HG02970 (cell line): ENCODE measurements at regions not wholly inside any gene's neighbourhood (a gene's known extent, or its start where the extent isn't known, plus 50 kb on each side); places are given as distances from the start of the nearest gene placed in this dataset.

Experiments
- ATAC-seq: cut with Tn5 transposase; IDR thresholded peaks from one replicate; pipeline ENCODE4 v1.9.1; 2021; ENCODE audit warnings: mild to moderate bottlenecking, moderate library complexity, moderate number of reproducible peaks; ENCODE audit not compliant: unreplicated experiment, low FRiP score

DNA sequence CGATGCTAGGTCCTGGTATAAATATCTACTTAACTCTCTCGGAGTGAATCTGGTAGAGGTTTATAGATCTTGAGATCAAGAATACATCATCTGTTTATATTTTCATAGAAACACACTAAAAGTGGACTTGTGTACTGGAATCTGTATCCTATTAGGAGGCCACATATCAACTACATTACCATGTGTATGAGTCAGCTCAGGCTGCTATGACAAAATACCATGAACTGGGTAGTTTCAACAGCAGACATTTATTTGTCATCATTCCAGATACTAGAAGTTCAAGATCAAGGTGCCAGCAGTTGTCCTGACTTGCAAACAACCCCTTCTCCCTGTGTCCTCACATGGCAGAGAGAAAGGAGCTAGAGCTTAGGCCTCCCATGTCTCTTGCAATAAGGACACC lies 113.9 kb upstream of the PFKP start:
- no peak for ATAC-seq

DNA sequence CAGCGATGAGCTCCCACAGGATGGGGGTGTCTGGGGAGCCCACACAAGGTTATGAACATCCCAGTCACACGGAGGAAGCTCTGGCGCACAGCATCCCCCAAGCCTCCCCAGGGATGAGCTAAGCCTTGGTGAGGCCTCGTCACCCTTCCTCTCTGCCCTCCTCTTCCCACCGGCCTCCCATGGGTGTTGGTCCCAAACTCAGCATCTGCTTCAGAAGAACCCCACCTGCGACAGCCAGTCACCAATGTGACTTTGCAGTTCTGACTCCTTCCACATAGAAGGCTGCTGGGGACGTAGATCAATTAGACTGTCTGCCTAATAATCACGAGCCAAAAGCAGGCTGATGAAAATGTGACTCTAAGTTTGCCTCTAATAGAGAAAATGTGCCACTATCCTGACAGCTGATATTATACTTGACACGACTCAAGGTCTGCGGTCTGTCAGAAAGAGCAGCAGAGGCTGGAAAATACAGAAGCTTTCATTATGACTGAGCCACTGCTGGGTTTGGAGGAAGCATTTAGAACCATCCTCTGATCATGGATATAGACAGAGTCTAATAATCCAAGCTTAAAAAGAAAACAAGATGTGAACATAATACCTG lies 116.0 kb upstream of the PFKP start:
- ATAC-seq: no peak

DNA sequence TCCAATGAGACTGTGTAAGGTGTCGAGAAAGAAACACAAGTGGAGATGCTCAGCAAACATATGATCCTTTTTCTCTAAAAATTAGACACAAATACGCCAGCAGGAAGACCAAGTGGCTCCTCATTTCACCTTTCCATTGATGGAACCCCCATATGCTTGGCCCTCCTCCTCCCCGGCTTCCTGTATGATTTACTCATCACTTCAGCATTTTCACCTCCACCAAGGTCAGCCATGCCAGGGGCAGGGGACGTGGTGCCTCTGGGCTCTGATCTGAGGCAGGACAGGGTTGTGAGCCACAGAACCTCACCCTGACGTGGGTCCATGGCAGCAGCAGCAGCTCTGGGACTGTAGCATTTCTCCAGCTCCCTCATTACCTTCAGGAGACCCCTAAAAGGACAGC lies 116.8 kb upstream of the PFKP start:
- ATAC-seq: no peak

DNA sequence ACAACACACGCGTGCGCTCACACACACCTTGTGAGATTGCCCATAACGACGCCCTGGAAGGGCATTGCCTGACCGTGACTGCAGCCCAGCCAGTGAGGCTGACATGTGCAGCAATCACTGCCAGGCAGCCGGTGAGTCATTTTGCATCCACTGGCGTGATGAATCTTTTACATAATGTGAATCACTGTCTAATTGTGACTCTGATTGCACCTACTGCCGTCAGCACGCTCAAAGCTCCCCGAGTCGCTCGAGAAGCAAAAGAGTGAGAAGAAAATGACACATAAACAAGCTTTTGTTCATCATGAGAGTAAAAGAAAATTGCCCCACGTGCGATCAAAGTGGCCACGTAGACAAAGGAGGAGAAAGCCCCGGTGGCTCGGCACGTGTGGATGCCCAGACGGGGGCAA lies 117.4 kb upstream of the PFKP start:
- ATAC-seq: no peak

DNA sequence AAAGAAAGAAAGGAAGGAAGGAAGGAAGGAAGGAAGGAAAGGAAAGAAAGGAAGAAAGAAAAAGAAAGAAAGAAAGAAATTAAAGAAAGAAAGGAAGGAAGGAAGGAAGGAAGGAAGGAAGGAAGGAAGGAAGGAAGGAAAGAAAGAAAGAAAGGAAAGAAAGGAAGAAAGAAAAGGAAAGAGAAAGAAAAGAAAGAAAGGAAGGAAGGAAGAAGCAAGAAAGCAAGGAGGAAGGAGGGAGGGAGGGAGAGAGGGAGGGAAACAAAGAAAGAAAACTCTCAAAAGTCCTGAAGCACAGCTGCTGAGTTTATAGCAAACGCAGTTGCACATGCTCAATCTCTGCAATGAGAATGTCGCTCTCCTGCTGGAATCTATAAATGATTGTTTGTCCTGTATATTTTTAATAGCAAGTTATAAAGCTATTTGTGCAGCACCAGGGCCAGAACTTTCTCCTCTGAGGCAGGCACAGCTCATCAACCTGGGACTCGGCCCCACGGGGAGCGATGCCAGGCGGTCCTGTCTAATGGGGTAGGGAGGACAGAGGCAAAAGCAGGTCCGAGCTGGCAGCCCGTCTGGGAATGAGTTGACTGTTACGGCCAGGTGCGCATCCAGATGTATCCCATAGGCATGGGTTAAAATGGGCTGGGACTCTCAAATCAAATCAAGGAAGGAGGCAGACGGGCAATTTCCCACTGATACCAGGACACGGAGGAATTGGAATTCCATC lies 118.0 kb upstream of the PFKP start:
- no peak for ATAC-seq

DNA sequence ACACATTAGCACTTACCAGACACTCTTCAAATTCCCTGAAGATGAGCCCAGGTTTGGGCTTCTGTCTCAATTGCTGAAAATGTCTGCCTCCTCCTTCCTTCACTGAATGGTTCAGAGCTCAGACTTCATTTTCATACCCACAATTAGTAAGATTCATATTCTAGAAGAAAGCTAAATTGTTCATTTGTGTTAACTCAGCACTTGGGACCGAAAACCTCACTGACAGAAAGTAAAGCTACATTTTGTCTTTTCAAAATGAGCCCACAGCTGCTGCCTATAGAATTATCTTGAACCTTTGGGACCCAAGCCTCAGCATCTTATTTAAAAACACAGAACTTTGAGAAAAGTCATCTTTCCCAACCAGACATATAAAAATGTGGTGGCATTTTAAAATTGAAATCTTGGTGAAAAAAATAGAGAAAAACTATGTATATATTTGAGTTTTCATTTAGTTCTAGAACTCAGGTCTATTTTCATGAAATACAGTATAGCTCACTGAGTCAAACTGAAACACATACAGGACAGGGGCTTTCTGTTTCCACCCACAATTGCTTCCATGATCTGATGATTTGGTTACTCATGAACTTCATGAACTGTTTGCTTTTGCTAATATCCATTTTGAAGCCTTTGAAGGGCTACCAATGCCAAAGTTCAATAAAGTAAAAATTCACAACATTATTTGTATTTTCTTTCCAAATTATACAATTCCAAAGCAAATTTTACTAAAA lies 119.1 kb upstream of the PFKP start:
- ATAC-seq: peak; percentile 74

DNA sequence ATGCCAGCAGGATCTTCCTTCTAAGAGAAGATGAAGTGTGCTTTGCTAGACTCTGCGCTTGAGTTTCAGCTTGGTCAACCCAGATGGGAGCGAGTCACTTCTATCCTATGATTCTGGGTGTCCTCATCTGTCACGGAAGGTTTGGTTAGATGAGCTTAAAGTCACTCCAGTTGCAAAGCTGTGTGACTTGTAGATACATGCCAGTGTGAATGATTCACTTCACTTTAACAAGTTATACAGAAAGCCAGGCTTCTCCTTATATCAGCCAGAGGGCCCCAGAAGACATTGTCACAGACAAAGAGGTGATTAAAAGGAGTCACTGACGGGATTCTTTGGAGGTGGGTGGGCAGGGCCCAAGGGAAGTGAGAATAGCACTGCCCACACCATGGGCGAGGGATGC lies 122.6 kb upstream of the PFKP start:
- no peak for ATAC-seq

DNA sequence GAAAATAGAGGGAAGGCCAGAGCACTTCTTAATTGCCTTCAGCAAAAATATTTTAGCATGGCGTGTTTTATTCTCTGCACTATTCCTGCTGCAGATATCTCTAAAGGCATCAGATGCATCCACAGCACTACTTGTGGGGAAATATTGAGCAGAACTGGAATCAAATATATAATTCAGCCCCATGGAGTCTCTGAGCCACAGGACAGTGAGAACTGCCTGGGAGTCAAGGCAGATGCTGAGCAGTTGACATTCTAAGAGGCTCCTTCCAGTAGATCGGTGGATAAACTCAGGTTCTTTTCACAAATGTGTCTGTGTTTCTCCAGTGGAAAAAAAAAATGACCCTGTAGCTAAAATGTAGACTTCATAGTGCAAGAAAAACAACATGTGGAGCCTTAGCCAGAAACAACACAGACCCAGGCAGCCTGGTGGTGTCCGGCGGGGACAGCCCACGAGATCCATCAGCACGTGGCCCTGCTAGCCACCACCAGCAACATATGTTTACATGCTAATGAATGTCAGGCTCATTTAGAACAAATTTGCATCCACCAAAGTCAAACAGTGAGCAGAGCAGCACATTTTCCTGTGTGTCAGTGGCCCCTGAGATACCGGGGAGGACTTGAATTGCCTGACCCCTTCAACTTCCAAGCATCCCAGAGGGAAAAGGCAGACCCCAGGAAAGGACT lies 123.3 kb upstream of the PFKP start:
- no peak for ATAC-seq

DNA sequence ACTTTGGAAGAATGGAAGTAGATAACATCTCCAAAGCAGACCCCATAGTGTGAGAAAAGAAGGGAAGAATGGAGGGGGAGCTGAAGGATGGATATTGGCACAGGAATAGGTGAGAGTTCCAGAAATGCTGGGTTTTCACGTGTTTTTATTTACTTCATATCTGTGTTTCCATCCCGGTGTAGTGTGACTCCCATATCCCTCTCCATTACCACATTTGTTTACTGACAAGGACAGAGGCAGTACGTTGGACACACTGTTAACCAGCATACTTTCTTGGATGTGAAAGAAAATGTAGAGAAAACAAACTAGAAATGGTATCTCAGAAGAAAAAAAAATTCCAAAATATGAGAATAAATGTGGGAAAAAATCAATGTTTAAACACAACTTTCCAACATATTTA lies 124.4 kb upstream of the PFKP start:
- no peak for ATAC-seq

DNA sequence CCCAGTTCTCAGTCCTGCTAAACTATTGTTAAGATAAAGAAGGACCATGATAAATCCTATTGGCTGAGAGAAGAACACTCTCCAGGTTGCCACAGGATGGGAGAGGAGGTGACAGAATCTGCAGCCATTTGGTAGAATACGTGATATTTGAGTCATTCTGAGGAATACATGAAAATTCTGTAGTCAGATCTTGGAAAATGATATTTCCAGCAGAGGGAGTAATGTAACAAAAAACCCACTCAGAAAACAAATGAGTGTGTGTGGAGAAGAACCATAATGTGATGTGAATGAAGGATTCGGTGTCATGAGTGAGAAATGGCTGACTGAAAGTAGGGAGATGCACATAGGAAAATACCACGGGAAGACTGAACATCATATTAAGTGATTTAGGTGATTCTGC lies 128.5 kb upstream of the PFKP start:
- ATAC-seq: no peak

DNA sequence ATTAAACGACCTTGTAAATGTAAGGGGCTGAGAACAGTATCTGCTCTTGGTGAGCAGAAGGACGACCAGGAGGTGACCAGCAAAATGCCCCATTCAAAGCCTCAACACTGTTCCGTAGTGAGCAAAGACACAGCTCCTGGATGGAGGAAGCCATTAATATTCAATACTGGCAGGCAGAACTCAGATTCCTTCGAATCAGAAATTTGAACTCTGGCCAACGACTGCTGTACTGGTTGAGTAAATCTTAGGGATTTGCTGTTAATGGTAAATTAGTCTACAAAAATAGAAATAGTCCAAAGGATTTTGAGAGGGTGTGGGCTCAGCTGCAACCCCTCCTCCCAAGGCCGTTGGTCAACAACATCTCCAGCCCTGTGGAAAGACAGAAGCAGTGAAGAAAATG lies 130.5 kb upstream of the PFKP start:
- no peak for ATAC-seq

DNA sequence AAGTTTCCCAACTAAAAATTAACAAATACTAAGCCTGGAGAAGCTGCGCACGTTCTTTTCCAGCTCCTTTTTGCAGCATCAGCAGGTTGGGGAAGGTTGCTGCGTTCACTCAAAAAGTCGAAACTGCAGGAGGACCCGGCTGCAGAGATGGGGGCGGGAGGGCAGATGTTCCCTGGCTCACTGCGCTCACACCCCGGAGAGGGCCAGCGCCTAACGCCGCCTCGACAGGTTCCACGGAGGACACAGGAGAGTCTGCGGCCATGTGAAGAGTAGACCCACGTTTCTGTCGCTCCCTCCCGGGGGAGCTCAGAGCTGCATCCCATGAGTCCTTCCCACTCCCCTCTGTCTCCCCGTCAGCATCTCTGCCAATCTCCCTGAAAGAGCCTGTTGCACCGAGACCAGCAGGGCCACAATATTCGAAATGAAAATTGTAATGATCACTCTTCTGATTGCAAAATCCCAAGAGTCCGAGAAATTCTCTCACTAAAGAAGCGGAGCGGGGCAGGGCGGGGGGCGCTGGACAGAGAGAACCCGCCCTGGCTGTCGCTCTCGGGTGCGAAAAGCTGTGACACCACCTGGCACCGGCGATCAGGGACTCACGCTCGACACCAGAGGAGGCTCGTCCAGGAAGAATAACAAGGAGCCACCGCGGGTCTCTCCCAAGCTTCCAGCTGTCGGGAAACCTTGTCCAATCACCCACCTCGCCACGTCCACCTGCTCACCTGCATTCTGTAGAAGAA lies 131.5 kb upstream of the PFKP start:
- ATAC-seq: no peak

DNA sequence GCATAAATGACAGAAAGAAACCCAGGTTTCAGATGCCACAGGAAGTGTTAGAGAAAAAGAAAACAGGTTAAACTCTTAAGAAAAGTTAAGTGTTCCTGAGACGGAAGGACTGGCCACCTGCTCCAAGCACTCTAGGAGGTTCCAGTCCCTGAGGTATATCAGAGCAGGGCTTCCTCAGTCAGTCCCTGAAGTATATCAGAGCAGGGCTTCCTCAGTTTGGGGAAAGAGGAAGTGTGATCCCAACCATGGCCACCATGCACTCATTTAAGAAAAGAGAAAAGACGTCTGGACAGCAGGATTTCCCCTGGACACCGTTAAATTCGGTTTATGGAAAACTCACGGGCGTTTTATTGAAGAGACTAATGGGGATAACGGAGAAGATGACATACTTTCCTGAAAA lies 133.4 kb upstream of the PFKP start:
- no peak for ATAC-seq

DNA sequence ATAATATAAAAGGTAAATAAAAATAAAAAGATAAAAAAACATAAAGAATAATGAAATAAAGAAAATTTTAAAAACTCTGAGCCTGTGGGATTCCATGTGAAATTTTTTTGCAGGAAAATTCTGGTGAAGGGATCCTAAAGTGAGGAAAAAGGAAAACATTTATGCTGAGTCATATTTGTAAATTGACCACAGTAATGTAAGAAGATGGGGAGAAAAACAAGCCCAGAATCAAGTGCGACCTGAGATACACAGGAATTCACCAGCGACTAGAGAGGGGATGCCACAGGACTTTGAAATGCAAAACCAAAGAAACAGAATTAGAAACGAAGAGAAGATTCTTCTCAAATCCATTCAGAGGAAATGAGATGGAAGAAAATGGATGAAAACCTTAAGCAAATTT lies 133.8 kb upstream of the PFKP start:
- no peak for ATAC-seq

DNA sequence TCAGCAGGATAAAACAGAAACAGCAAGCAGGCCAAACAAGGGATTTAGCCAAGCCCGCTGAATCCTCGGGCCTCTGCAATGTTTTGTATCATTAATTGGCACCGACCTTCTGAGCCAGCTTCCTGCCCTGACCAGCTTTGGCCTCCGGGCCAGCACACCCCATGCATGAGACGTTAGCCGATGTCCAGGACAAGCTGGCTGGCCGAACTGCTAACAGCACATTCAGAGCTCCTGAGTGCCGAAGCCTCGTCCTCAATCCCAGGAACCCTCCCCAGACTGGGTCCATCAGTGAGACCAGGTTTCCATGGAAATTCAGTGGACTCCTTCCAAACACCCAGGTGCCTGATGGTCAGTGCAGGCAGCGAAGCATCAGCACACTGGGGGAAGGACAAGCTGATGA lies 134.3 kb upstream of the PFKP start:
- ATAC-seq: no peak

DNA sequence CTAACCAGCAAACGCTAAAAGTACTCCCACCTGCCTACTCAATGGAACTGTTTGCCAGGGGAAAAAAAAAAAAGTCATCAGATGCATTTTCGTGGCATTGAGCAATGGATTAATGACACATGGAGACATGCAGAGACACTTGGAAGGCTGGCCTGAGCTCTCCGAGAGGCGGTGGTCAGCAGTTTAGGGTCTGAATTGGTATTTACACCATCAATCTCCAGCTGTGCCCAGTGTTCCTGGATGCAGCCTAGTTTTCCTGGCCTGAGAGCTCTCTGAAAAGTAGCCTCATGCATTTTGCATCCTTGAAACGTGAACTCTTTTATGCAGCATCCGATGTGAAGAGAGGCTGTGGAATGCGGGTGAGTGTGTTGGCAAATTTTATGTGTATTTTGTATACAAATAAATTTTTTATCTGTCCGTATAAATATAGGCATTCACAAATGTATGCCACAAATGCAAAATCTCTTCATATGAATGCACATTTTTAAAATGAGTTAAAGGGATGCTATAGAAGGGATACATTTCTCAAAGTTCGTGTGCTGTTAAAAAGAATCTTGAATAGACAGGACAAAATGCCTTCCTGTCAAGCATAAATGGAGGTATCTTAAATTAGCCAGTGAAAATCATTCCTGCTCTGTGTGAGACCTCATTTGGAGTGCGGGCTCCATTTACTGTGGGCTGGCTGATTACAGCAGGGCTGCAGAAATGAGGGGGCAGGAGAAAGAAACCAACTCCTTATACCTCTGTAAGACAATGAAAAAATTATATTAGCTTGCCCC lies 137.7 kb upstream of the PFKP start:
- ATAC-seq: no peak

DNA sequence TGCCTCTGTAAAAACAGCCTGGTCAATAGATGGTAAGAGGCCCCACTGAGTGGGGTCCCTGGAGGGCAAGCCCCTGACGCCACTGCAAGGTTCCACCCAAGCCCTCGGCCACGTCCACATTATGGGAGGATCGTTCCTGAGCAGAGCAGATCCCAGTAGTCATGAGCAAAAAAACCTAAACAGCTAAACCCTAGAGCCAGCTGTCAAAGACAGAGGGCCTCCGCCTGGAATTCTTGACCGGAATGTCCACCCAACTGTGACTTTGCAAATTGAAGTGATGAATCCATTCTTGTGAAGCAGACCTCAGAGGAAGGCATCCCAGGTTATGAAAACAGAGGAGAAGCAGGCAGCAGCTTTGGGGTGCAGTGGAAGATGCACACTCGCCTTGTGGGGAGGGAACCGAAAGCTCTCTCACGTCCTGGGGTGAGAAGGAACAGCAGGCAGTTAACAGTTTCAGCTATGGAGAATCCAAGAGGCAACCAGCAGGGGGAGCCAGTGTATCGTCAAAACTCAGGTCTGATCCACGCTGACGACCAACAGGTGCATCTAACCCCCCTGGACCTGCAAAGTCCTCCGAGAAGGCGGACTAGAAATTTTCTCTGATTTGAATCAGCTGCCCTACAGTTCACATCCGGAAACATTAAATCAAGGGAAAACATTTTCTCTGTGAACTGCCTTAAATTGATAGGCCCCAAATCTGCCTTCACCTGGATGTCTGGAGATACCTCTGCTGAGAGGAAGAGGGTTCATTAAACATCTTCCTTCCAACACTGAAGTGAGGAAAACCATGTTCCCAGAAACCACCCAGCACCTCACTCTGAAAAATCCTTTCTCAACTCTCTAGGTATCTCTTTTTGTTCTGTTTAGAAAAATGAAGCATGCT lies 139.1 kb upstream of the PFKP start:
- peak; percentile 92 for ATAC-seq

DNA sequence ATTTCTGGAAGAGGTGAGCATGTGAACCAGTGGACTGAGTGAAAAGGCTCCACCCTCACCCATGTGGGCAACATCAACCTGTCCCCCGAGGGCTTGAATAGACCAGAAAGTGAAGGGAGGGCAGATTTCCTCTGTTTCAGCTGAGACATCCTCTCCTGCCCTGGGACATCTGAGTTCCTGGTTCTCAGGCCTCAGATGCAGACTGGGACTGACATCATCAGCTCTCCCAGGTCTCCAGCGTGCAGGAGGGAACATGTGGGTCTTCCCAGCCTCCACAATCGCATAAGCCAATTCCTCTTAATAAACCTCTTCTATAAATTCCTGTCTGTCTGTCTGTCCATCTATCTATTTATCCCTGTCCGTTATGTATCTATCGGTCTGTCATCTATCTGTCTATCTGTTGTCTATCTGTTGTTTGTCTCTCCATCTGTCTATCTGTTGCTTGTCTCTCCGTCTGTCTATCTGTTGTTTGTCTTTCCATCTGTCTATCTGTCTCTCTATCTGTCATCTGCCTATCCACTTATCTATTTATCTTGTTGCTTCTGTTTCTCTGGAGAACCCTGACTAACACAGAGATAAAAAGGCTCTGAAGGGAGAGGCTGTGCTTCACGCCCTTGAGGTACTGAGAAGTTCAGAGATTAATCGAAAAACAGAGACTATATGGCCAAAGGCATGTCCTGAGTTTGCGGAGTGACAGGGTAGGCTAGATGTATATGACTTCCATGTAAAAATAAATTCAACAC lies 140.3 kb upstream of the PFKP start:
- no peak for ATAC-seq
